Fibroblast of lung (primary cell): ENCODE measurements at regions not wholly inside any gene's neighbourhood (a gene's known extent, or its start where the extent isn't known, plus 50 kb on each side); places are given as distances from the start of the nearest gene placed in this dataset.

Source experiments
- CTCF ChIP-seq, 2 donors: IDR thresholded peaks in 1 of 2; conservative IDR thresholded peaks in 1 of 2; 1 replicate in 1 of 2; 2 replicates in 1 of 2; pipeline ENCODE4 v1.5.1; 2011 to 2012; ENCODE audit warnings: low read length in 2 of 2, control low read depth in 1 of 2, inconsistent platforms in 1 of 2, low read depth in 1 of 2, mild to moderate bottlenecking in 1 of 2
- EZH2 ChIP-seq: IDR thresholded peaks from 2 replicates; pipeline ENCODE4 v1.5.1; 2012; ENCODE audit warnings: low read length, control low read depth, mild to moderate bottlenecking; ENCODE audit errors: missing control alignments

- TF ChIP-seq CTCF (conservative IDR thresholded peaks at IDR 0.05 in 1 of 2, IDR thresholded peaks at IDR 0.05 in 1 of 2; ENCODE audit: low read depth in 1 of 2, low read length in 2 of 2) (no peak), EZH2 (no peak)
Measured at GRCh38 chr4:181964731-181965130, 278.5 kb upstream of the TENM3 start.
